ENCODE measurements at regions not wholly inside any gene's neighbourhood (a gene's known extent, or its start where the extent isn't known, plus 50 kb on each side); places are given as distances from the start of the nearest gene placed in this dataset.

- no peak for DNase-seq (ENCODE audit: low read depth, low spot score)
- Histone ChIP-seq H3K9me3 (ENCODE audit: control insufficient read depth, insufficient read depth, low read length) (no peaks in the 10 kb centered on the region; the same call in 1 of the 2 replicates), H3K4me3 (ENCODE audit: low read depth, low read length) (no peak overlapping the region), H3K27me3 (ENCODE audit: control insufficient read depth, insufficient read depth, low read length) (peaks cover 57% of the 10 kb centered on the region), H3K27ac (ENCODE audit: low read depth, low read length) (no peak overlapping the region)
- CTCF ChIA-PET, result no interaction called here
- POLR2A ChIA-PET, result no interaction called here
- TF ChIP-seq CTCF (IDR thresholded peaks at IDR 0.05; ENCODE audit: low read depth, low read length), result no peak
Observed at GRCh38 chr4:1575418-1576303, 108.5 kb downstream of the FAM53A start.

DNA sequence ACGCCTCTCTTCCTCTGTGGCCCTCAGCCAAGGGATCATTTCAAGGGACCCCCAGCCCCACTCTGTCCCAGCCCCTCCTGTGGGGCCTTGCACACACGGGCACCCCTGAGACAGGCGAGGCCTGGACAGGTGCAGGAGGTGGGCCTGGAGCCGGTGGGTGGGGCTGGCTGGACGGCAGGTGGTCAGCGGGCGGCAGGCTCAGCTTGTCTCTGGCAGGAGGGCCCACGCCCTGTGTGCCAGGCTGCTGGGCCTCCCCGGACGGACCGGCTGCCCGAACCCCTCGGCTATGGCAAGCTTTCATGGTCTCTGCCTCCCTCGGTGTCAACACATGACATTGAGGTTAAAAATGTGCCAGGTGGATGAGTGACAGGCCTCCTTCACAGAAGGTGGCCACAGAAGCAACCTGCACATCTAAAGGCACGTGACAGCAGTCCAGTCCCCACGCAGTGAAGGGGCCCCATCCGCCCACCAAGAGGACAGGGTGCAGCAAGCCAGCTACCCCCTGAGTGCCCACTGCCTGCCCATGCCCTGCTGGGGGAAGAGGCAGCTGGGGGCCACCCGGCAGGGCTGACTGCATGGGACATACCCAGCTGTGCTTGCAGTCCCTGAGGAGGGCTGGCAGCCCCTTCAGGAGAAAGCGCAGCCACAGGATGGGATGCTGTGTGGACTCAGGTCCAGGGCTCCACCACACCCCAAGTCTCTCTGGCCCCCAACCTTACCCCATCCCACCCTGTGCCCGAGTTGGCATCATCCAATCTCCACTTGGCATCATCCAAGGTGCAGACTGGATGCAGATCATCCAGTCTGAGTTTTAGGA is 109.3 kb downstream of the FAM53A start:
- Histone ChIP-seq H3K9me3 (ENCODE audit: control insufficient read depth, insufficient read depth, low read length) (no peaks in the 10 kb centered on the region; the same call in 1 of the 2 replicates), H3K27me3 (ENCODE audit: control insufficient read depth, insufficient read depth, low read length) (peaks cover 57% of the 10 kb centered on the region), H3K4me3 (ENCODE audit: low read depth, low read length) (no peak overlapping the region), H3K27ac (ENCODE audit: low read depth, low read length) (no peak overlapping the region)
- no peak for DNase-seq (ENCODE audit: low read depth, low spot score)
- CTCF ChIA-PET, result no interaction called here
- TF ChIP-seq CTCF (IDR thresholded peaks at IDR 0.05; ENCODE audit: low read depth, low read length), result no peak
- POLR2A ChIA-PET, result no interaction called here

DNA sequence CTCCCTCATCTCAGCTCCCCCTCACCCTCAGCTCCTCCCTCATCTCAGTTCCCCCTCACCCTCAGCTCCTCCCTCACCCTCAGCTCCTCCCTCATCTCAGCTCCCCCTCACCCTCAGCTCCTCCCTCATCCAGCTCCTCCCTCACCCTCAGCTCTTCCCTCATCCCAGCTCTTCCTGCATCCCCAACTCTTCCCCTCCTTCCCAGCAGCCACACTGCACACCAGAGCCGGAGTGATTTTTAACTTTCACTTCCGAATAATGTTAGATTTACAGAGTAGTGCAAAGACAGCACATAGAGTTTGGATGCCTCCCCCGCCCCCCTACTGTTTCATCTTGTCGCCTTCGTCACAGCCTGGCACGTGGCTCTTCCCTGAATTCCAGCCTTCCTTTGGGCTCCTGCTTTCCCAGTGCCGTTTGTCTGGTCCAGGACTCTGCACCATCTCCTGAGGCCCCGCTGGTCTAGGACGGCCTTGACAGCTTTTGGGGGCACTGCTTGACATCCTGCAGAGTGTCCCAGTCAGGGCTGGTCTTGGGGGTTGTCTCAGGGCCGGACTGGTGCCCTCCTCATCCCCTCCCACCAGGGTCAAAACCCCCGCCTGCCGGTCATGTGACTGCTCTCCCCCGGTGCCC is 110.2 kb downstream of the FAM53A start:
- no peak for TF ChIP-seq CTCF (IDR thresholded peaks at IDR 0.05; ENCODE audit: low read depth, low read length)
- POLR2A ChIA-PET, result no interaction called here
- DNase-seq (ENCODE audit: low read depth, low spot score), result no peak
- peaks cover 57% of the 10 kb centered on the region for H3K27me3 ChIP-seq (ENCODE audit: control insufficient read depth, insufficient read depth, low read length)
- H3K9me3 ChIP-seq (ENCODE audit: control insufficient read depth, insufficient read depth, low read length), result no peaks in the 10 kb centered on the region; the same call in 1 of the 2 replicates
- CTCF ChIA-PET, result no interaction called here
- no peak overlapping the region for H3K27ac ChIP-seq (ENCODE audit: low read depth, low read length)
- no peak overlapping the region for H3K4me3 ChIP-seq (ENCODE audit: low read depth, low read length)

GRCh38 chr4:1572964-1573720 is 111.0 kb downstream of the FAM53A start:
- H3K27ac ChIP-seq (ENCODE audit: low read depth, low read length), result no peak overlapping the region
- H3K4me3 ChIP-seq (ENCODE audit: low read depth, low read length), result no peak overlapping the region
- ChIA-PET POLR2A (no interaction called here), CTCF (no interaction called here)
- no peak for DNase-seq (ENCODE audit: low read depth, low spot score)
- H3K27me3 ChIP-seq (ENCODE audit: control insufficient read depth, insufficient read depth, low read length), result peaks cover 53% of the 10 kb centered on the region
- no peak for TF ChIP-seq CTCF (IDR thresholded peaks at IDR 0.05; ENCODE audit: low read depth, low read length)
- H3K9me3 ChIP-seq (ENCODE audit: control insufficient read depth, insufficient read depth, low read length), result no peaks in the 10 kb centered on the region; the same call in 1 of the 2 replicates

Data from AG04450 (cell line).